ENCODE measurements at regions not wholly inside any gene's neighbourhood (a gene's known extent, or its start where the extent isn't known, plus 50 kb on each side); places are given as distances from the start of the nearest gene placed in this dataset.

GRCh38 chr5:92890841-92891244 is 690.2 kb downstream of the NR2F1-AS1 start:
- peaks cover 0 to 8% (median 0%) of the 10 kb centered on the region in 7 donors for H3K9me3 Mint-ChIP-seq
- Histone ChIP-seq H3K27me3 (ENCODE audit: control insufficient read depth, insufficient read depth, low read length) (no peaks in the 10 kb centered on the region), H3K36me3 (ENCODE audit: control insufficient read depth, insufficient read depth, low read length) (no peaks in the 10 kb centered on the region), H3K9me3 (ENCODE audit: control insufficient read depth in 2 of 2, low read length in 2 of 2) (peaks cover 0 to 3% of the 10 kb centered on the region in 2 experiments), H3K4me3 (ENCODE audit: low read depth, low read length) (no peak overlapping the region), H3K27ac (ENCODE audit: insufficient read depth, low read length, poor library complexity, severe bottlenecking) (no peak overlapping the region), H3K4me1 (ENCODE audit: control insufficient read depth, insufficient read depth, low read length, poor library complexity, severe bottlenecking) (no peaks in the 10 kb centered on the region)
- no peaks in the 10 kb centered on the region for H3K27me3 Mint-ChIP-seq
- ATAC-seq (ENCODE audit: low read depth in 2 of 2), result no peak
- no peak overlapping the region for H3K4me3 Mint-ChIP-seq
- DNase-seq, result no peak
- H3K27ac Mint-ChIP-seq, result no peak overlapping the region
- no peaks in the 10 kb centered on the region for H3K36me3 Mint-ChIP-seq
- no peaks in the 10 kb centered on the region for H3K4me1 Mint-ChIP-seq

DNA sequence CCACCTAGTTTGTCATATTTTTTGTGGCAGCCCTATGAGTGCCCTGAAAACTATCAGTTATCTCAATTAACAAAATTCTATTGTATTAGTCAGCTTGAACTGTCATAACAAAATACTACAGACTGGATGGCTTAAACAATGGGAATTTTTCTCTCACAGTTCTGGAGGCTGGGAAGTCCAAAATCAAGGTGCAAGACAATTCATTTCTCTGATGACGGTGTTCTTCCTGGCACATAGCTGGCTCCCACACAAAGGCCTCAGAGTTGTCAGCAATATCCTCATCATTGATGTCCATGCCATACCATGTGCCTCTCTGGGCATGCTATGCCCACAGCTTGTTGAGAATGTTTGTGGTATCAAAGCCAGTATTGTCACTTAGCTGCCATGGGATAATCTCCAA is 691.9 kb downstream of the NR2F1-AS1 start:
- Histone ChIP-seq H3K27me3 (ENCODE audit: control insufficient read depth, insufficient read depth, low read length) (no peaks in the 10 kb centered on the region), H3K4me3 (ENCODE audit: low read depth, low read length) (no peak overlapping the region), H3K36me3 (ENCODE audit: control insufficient read depth, insufficient read depth, low read length) (no peaks in the 10 kb centered on the region), H3K27ac (ENCODE audit: insufficient read depth, low read length, poor library complexity, severe bottlenecking) (no peak overlapping the region), H3K9me3 (ENCODE audit: control insufficient read depth in 2 of 2, low read length in 2 of 2) (peaks cover 0 to 3% of the 10 kb centered on the region in 2 experiments), H3K4me1 (ENCODE audit: control insufficient read depth, insufficient read depth, low read length, poor library complexity, severe bottlenecking) (no peaks in the 10 kb centered on the region)
- ATAC-seq (ENCODE audit: low read depth in 2 of 2), result no peak
- Mint-ChIP-seq H3K9me3 (peaks cover 0 to 8% (median 0%) of the 10 kb centered on the region in 7 donors), H3K4me1 (no peaks in the 10 kb centered on the region), H3K36me3 (no peaks in the 10 kb centered on the region), H3K27me3 (no peaks in the 10 kb centered on the region), H3K4me3 (no peak overlapping the region), H3K27ac (no peak overlapping the region)
- no peak for DNase-seq

DNA sequence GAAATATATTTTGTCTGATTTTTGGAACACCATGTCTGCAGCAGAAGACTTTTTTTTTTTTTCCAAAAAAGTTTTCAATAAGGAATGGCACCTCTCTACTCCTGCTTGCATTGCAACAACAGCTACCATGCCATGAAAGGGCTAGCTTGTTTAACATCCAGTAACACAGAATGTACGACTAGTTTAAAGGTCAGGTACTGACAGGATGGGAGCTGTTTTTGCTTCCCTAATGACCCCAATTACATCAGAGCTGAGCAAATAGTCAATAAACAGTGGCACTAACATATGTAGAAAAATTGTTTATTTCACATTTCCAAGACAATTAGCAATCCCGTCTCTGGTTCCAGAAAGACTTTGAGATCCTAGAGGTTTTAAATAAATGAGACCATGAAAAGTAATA is 693.8 kb downstream of the NR2F1-AS1 start:
- Mint-ChIP-seq H3K36me3 (no peaks in the 10 kb centered on the region), H3K4me1 (no peaks in the 10 kb centered on the region), H3K27me3 (no peaks in the 10 kb centered on the region), H3K9me3 (peaks cover 0 to 8% (median 0%) of the 10 kb centered on the region in 7 donors), H3K4me3 (no peak overlapping the region), H3K27ac (no peak overlapping the region)
- ATAC-seq (ENCODE audit: low read depth in 2 of 2), result no peak
- H3K36me3 ChIP-seq (ENCODE audit: control insufficient read depth, insufficient read depth, low read length), result no peaks in the 10 kb centered on the region
- DNase-seq, result no peak
- no peak overlapping the region for H3K27ac ChIP-seq (ENCODE audit: insufficient read depth, low read length, poor library complexity, severe bottlenecking)
- H3K9me3 ChIP-seq (ENCODE audit: control insufficient read depth in 2 of 2, low read length in 2 of 2), result peaks cover 0 to 3% of the 10 kb centered on the region in 2 experiments
- no peaks in the 10 kb centered on the region for H3K4me1 ChIP-seq (ENCODE audit: control insufficient read depth, insufficient read depth, low read length, poor library complexity, severe bottlenecking)
- H3K4me3 ChIP-seq (ENCODE audit: low read depth, low read length), result no peak overlapping the region
- no peaks in the 10 kb centered on the region for H3K27me3 ChIP-seq (ENCODE audit: control insufficient read depth, insufficient read depth, low read length)

- Histone ChIP-seq H3K4me3 (ENCODE audit: low read depth, low read length) (no peak overlapping the region), H3K36me3 (ENCODE audit: control insufficient read depth, insufficient read depth, low read length) (no peaks in the 10 kb centered on the region), H3K27ac (ENCODE audit: insufficient read depth, low read length, poor library complexity, severe bottlenecking) (no peak overlapping the region), H3K9me3 (ENCODE audit: control insufficient read depth in 2 of 2, low read length in 2 of 2) (peaks cover 0 to 3% of the 10 kb centered on the region in 2 experiments), H3K4me1 (ENCODE audit: control insufficient read depth, insufficient read depth, low read length, poor library complexity, severe bottlenecking) (no peaks in the 10 kb centered on the region), H3K27me3 (ENCODE audit: control insufficient read depth, insufficient read depth, low read length) (no peaks in the 10 kb centered on the region)
- Mint-ChIP-seq H3K27ac (peak overlapping the region in 1 of 3 donors; percentile 50), H3K27me3 (no peaks in the 10 kb centered on the region), H3K4me3 (no peak overlapping the region), H3K9me3 (peaks cover 0 to 8% (median 0%) of the 10 kb centered on the region in 7 donors), H3K36me3 (no peaks in the 10 kb centered on the region), H3K4me1 (no peaks in the 10 kb centered on the region)
- ATAC-seq (ENCODE audit: low read depth in 2 of 2) (no peak), DNase-seq (no peak)
These were observed 694.3 kb downstream of the NR2F1-AS1 start for GRCh38 chr5:92886751-92887150.

- no peaks in the 10 kb centered on the region for H3K4me1 Mint-ChIP-seq
- H3K9me3 ChIP-seq (ENCODE audit: control insufficient read depth in 2 of 2, low read length in 2 of 2), result peaks cover 0 to 3% of the 10 kb centered on the region in 2 experiments
- no peaks in the 10 kb centered on the region for H3K36me3 Mint-ChIP-seq
- H3K27ac ChIP-seq (ENCODE audit: insufficient read depth, low read length, poor library complexity, severe bottlenecking), result no peak overlapping the region
- peaks cover 0 to 2% (median 0%) of the 10 kb centered on the region in 7 donors for H3K9me3 Mint-ChIP-seq
- no peaks in the 10 kb centered on the region for H3K27me3 Mint-ChIP-seq
- H3K4me3 ChIP-seq (ENCODE audit: low read depth, low read length), result no peak overlapping the region
- no peak overlapping the region for H3K27ac Mint-ChIP-seq
- no peaks in the 10 kb centered on the region for H3K27me3 ChIP-seq (ENCODE audit: control insufficient read depth, insufficient read depth, low read length)
- H3K4me1 ChIP-seq (ENCODE audit: control insufficient read depth, insufficient read depth, low read length, poor library complexity, severe bottlenecking), result no peaks in the 10 kb centered on the region
- ATAC-seq (ENCODE audit: low read depth in 2 of 2), result no peak
- no peak overlapping the region for H3K4me3 Mint-ChIP-seq
- DNase-seq, result no peak
- no peaks in the 10 kb centered on the region for H3K36me3 ChIP-seq (ENCODE audit: control insufficient read depth, insufficient read depth, low read length)
These were observed 695.1 kb downstream of the NR2F1-AS1 start for GRCh38 chr5:92885950-92886349.

DNA sequence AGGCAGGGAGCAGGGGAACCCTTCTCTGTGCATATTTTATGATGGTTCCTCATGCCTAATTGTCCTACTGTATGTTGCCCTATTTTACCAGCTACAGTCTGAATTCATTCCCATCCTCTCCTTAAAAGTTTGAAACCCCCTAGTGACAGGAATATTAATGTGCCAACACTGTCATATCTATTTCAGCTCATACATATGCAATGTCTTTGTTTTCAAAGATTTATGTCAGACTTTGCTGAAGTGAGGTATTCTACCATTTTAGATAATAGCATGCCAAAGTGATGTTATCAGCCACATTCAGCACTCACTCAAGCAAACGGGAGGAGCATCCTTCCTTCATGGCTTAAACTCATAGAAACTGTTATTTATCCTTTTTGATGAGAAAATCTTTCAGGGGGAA is 696.5 kb downstream of the NR2F1-AS1 start:
- no peak overlapping the region for H3K4me3 ChIP-seq (ENCODE audit: low read depth, low read length)
- DNase-seq (no peak), ATAC-seq (ENCODE audit: low read depth in 2 of 2) (no peak)
- H3K36me3 ChIP-seq (ENCODE audit: control insufficient read depth, insufficient read depth, low read length), result no peaks in the 10 kb centered on the region
- no peak overlapping the region for H3K27ac ChIP-seq (ENCODE audit: insufficient read depth, low read length, poor library complexity, severe bottlenecking)
- H3K9me3 Mint-ChIP-seq, result peaks cover 0 to 3% (median 0%) of the 10 kb centered on the region in 7 donors
- H3K4me1 Mint-ChIP-seq, result no peaks in the 10 kb centered on the region
- H3K27me3 Mint-ChIP-seq, result no peaks in the 10 kb centered on the region
- no peaks in the 10 kb centered on the region for H3K27me3 ChIP-seq (ENCODE audit: control insufficient read depth, insufficient read depth, low read length)
- no peaks in the 10 kb centered on the region for H3K36me3 Mint-ChIP-seq
- no peak overlapping the region for H3K27ac Mint-ChIP-seq
- peaks cover 0 to 3% of the 10 kb centered on the region in 2 experiments for H3K9me3 ChIP-seq (ENCODE audit: control insufficient read depth in 2 of 2, low read length in 2 of 2)
- H3K4me3 Mint-ChIP-seq, result no peak overlapping the region
- H3K4me1 ChIP-seq (ENCODE audit: control insufficient read depth, insufficient read depth, low read length, poor library complexity, severe bottlenecking), result no peaks in the 10 kb centered on the region

DNA sequence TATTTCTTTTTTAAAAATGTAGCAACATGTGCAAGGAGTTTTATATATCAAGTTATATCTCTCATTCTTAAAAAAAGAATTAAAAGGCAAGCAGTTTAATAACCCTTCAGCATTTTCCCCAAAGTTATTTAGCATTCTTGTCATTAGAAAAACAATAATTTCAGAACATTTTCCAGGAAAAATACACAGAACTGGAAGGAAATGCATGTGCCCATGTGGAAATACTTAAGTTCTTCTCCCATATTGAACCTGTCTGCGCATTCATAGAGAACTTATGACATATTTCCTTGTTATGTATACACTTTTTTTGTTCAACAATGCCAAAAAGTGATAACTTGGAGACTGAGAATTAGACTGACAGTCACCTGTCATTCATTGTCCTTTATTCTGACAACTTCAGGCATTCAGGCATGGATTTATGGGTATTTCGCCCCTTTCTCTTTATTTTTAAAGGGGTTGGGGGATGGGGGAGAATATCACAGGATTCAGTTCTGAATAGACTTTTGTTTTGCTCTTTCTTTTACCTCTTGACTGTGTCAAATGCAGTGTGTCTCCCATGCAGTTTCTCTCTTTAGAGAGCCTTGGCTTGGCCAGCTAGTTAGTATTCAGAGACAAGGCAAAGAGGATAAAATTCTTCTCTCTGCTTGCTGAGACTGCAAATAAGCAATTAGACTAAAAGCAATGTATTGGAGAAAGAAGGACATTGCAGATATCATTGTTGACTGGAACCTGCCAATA is 701.0 kb downstream of the NR2F1-AS1 start:
- no peak for ATAC-seq (ENCODE audit: low read depth in 2 of 2)
- DNase-seq, result no peak
- Histone ChIP-seq H3K9me3 (ENCODE audit: control insufficient read depth in 2 of 2, low read length in 2 of 2) (peaks cover 3 to 13% of the 10 kb centered on the region in 2 experiments), H3K4me1 (ENCODE audit: control insufficient read depth, insufficient read depth, low read length, poor library complexity, severe bottlenecking) (no peaks in the 10 kb centered on the region), H3K4me3 (ENCODE audit: low read depth, low read length) (no peak overlapping the region), H3K27me3 (ENCODE audit: control insufficient read depth, insufficient read depth, low read length) (no peaks in the 10 kb centered on the region), H3K36me3 (ENCODE audit: control insufficient read depth, insufficient read depth, low read length) (no peaks in the 10 kb centered on the region), H3K27ac (ENCODE audit: insufficient read depth, low read length, poor library complexity, severe bottlenecking) (no peak overlapping the region)
- Mint-ChIP-seq H3K36me3 (no peaks in the 10 kb centered on the region), H3K4me3 (no peak overlapping the region), H3K4me1 (no peaks in the 10 kb centered on the region), H3K27ac (no peak overlapping the region), H3K27me3 (no peaks in the 10 kb centered on the region), H3K9me3 (peaks cover 0 to 11% (median 3%) of the 10 kb centered on the region in 7 donors)

- ATAC-seq (ENCODE audit: low read depth in 2 of 2) (no peak), DNase-seq (no peak)
- Histone ChIP-seq H3K9me3 (ENCODE audit: control insufficient read depth in 2 of 2, low read length in 2 of 2) (peaks cover 9 to 13% of the 10 kb centered on the region in 2 experiments), H3K4me1 (ENCODE audit: control insufficient read depth, insufficient read depth, low read length, poor library complexity, severe bottlenecking) (no peaks in the 10 kb centered on the region), H3K27ac (ENCODE audit: insufficient read depth, low read length, poor library complexity, severe bottlenecking) (no peak overlapping the region), H3K36me3 (ENCODE audit: control insufficient read depth, insufficient read depth, low read length) (no peaks in the 10 kb centered on the region), H3K4me3 (ENCODE audit: low read depth, low read length) (no peak overlapping the region), H3K27me3 (ENCODE audit: control insufficient read depth, insufficient read depth, low read length) (no peaks in the 10 kb centered on the region)
- no peaks in the 10 kb centered on the region for H3K27me3 Mint-ChIP-seq
- peaks cover 4 to 18% (median 12%) of the 10 kb centered on the region in 7 donors for H3K9me3 Mint-ChIP-seq
- H3K4me3 Mint-ChIP-seq, result no peak overlapping the region
- no peaks in the 10 kb centered on the region for H3K36me3 Mint-ChIP-seq
- H3K4me1 Mint-ChIP-seq, result no peaks in the 10 kb centered on the region
- H3K27ac Mint-ChIP-seq, result no peak overlapping the region
These were observed 706.2 kb downstream of the NR2F1-AS1 start for GRCh38 chr5:92874790-92875189.

Measured in CD4-positive, CD25-positive, alpha-beta regulatory T cell (primary cell).